H1 (cell line): ENCODE measurements at regions not wholly inside any gene's neighbourhood (a gene's known extent, or its start where the extent isn't known, plus 50 kb on each side); places are given as distances from the start of the nearest gene placed in this dataset.

ENCODE experiments used
- ASH2L ChIP-seq: fragments of 200-600, 300-600 bp; sonication (generic); IDR thresholded peaks from one replicate; pipeline ENCODE4 v1.7.1; 2017; ENCODE audit warnings: low read length
- RAD21 ChIP-seq, 2 experiments: IDR thresholded peaks in 1 of 2; conservative IDR thresholded peaks in 1 of 2; 2 replicates each; pipeline ENCODE4 v1.6.1; 2011; ENCODE audit warnings: low read depth in 2 of 2, low read length in 2 of 2, improper control_type of control experiment in 1 of 2, inconsistent platforms in 1 of 2, mild to moderate bottlenecking in 1 of 2, moderate library complexity in 1 of 2
- RXRA ChIP-seq: IDR thresholded peaks from 2 replicates; pipeline ENCODE4 v1.6.1; 2011; ENCODE audit warnings: low read depth, mild to moderate bottlenecking, low read length, moderate library complexity; ENCODE audit not compliant: insufficient read depth
- SIRT6 ChIP-seq: IDR thresholded peaks from one replicate; pipeline ENCODE4 v1.7.1; 2012; ENCODE audit warnings: low read length, inconsistent platforms
- SIX5 ChIP-seq: IDR thresholded peaks from 2 replicates; pipeline ENCODE4 v1.6.1; 2011; ENCODE audit warnings: mild to moderate bottlenecking, low read depth, low read length
- TF ChIP-seq, protein P1 (sequence below): fragments of 300-600 bp; sonication (generic); IDR thresholded peaks from 2 replicates; pipeline ENCODE4 v1.7.1; 2012; ENCODE audit warnings: low read length, moderate library complexity, mild to moderate bottlenecking, inconsistent platforms; ENCODE audit not compliant: insufficient replicate concordance

GRCh38 chr2:144833075-144833637 is 313.2 kb upstream of the ZEB2 start (continued):
- TF ChIP-seq RAD21 (IDR thresholded peaks at IDR 0.05 in 1 of 2, conservative IDR thresholded peaks at IDR 0.05 in 1 of 2; ENCODE audit: low read depth in 2 of 2, low read length in 2 of 2) (no peak), ASH2L (no peak), SIX5 (no peak), RXRA (no peak), SIRT6 (no peak)
- TF ChIP-seq, protein P1, sequence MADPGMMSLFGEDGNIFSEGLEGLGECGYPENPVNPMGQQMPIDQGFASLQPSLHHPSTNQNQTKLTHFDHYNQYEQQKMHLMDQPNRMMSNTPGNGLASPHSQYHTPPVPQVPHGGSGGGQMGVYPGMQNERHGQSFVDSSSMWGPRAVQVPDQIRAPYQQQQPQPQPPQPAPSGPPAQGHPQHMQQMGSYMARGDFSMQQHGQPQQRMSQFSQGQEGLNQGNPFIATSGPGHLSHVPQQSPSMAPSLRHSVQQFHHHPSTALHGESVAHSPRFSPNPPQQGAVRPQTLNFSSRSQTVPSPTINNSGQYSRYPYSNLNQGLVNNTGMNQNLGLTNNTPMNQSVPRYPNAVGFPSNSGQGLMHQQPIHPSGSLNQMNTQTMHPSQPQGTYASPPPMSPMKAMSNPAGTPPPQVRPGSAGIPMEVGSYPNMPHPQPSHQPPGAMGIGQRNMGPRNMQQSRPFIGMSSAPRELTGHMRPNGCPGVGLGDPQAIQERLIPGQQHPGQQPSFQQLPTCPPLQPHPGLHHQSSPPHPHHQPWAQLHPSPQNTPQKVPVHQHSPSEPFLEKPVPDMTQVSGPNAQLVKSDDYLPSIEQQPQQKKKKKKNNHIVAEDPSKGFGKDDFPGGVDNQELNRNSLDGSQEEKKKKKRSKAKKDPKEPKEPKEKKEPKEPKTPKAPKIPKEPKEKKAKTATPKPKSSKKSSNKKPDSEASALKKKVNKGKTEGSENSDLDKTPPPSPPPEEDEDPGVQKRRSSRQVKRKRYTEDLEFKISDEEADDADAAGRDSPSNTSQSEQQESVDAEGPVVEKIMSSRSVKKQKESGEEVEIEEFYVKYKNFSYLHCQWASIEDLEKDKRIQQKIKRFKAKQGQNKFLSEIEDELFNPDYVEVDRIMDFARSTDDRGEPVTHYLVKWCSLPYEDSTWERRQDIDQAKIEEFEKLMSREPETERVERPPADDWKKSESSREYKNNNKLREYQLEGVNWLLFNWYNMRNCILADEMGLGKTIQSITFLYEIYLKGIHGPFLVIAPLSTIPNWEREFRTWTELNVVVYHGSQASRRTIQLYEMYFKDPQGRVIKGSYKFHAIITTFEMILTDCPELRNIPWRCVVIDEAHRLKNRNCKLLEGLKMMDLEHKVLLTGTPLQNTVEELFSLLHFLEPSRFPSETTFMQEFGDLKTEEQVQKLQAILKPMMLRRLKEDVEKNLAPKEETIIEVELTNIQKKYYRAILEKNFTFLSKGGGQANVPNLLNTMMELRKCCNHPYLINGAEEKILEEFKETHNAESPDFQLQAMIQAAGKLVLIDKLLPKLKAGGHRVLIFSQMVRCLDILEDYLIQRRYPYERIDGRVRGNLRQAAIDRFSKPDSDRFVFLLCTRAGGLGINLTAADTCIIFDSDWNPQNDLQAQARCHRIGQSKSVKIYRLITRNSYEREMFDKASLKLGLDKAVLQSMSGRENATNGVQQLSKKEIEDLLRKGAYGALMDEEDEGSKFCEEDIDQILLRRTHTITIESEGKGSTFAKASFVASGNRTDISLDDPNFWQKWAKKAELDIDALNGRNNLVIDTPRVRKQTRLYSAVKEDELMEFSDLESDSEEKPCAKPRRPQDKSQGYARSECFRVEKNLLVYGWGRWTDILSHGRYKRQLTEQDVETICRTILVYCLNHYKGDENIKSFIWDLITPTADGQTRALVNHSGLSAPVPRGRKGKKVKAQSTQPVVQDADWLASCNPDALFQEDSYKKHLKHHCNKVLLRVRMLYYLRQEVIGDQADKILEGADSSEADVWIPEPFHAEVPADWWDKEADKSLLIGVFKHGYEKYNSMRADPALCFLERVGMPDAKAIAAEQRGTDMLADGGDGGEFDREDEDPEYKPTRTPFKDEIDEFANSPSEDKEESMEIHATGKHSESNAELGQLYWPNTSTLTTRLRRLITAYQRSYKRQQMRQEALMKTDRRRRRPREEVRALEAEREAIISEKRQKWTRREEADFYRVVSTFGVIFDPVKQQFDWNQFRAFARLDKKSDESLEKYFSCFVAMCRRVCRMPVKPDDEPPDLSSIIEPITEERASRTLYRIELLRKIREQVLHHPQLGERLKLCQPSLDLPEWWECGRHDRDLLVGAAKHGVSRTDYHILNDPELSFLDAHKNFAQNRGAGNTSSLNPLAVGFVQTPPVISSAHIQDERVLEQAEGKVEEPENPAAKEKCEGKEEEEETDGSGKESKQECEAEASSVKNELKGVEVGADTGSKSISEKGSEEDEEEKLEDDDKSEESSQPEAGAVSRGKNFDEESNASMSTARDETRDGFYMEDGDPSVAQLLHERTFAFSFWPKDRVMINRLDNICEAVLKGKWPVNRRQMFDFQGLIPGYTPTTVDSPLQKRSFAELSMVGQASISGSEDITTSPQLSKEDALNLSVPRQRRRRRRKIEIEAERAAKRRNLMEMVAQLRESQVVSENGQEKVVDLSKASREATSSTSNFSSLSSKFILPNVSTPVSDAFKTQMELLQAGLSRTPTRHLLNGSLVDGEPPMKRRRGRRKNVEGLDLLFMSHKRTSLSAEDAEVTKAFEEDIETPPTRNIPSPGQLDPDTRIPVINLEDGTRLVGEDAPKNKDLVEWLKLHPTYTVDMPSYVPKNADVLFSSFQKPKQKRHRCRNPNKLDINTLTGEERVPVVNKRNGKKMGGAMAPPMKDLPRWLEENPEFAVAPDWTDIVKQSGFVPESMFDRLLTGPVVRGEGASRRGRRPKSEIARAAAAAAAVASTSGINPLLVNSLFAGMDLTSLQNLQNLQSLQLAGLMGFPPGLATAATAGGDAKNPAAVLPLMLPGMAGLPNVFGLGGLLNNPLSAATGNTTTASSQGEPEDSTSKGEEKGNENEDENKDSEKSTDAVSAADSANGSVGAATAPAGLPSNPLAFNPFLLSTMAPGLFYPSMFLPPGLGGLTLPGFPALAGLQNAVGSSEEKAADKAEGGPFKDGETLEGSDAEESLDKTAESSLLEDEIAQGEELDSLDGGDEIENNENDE = no peak
- TF ChIP-seq, all 59 proteins: peak for 0
